H9 (cell line): ENCODE measurements at regions not wholly inside any gene's neighbourhood (a gene's known extent, or its start where the extent isn't known, plus 50 kb on each side); places are given as distances from the start of the nearest gene placed in this dataset.

Experiments used
- DNase-seq: peaks from one replicate; pipeline ENCODE4 v3.0.0-alpha.2; 2017
- H2AFZ ChIP-seq: one replicate; pipeline ENCODE4 v1.6.1; 2013; ENCODE audit warnings: mild to moderate bottlenecking, low read length, control low read depth, moderate library complexity
- H2AK5ac ChIP-seq: 2 replicates; pipeline ENCODE4 v1.6.1; 2013; ENCODE audit warnings: low read length, control low read depth, mixed read lengths; ENCODE audit not compliant: insufficient read length
- H2BK120ac ChIP-seq: one replicate; pipeline ENCODE4 v1.6.1; 2013; ENCODE audit warnings: low read depth, mild to moderate bottlenecking, low read length, control low read depth, inconsistent platforms; ENCODE audit not compliant: poor library complexity, severe bottlenecking
- H2BK12ac ChIP-seq: 2 replicates; pipeline ENCODE4 v1.6.1; 2013; ENCODE audit warnings: low read length, control low read depth, mixed read lengths, low read depth; ENCODE audit not compliant: insufficient read length
- H2BK15ac ChIP-seq: 2 replicates; pipeline ENCODE4 v1.6.1; 2013; ENCODE audit warnings: low read depth, low read length, control low read depth
- H2BK20ac ChIP-seq: one replicate; pipeline ENCODE4 v1.6.1; 2013; ENCODE audit warnings: low read depth, mild to moderate bottlenecking, low read length, control low read depth, inconsistent platforms; ENCODE audit not compliant: poor library complexity, severe bottlenecking
- H2BK5ac ChIP-seq: 2 replicates; pipeline ENCODE4 v1.6.1; 2013; ENCODE audit warnings: low read length, control low read depth, mixed read lengths; ENCODE audit not compliant: insufficient read length
- H3K14ac ChIP-seq: 2 replicates; pipeline ENCODE4 v1.6.1; 2013; ENCODE audit warnings: low read length, control low read depth; ENCODE audit not compliant: insufficient read depth
- H3K18ac ChIP-seq: 2 replicates; pipeline ENCODE4 v1.6.1; 2013; ENCODE audit warnings: low read depth, mild to moderate bottlenecking, mixed read lengths, low read length, control low read depth; ENCODE audit not compliant: insufficient read length
- H3K23ac ChIP-seq: 2 replicates; pipeline ENCODE4 v1.6.1; 2013; ENCODE audit warnings: low read length, control low read depth, mixed read lengths, low read depth; ENCODE audit not compliant: insufficient read length
- H3K23me2 ChIP-seq: 2 replicates; pipeline ENCODE4 v1.6.1; 2013; ENCODE audit warnings: low read depth, mild to moderate bottlenecking, mixed read lengths, low read length, control low read depth; ENCODE audit not compliant: insufficient read length, poor library complexity, severe bottlenecking
- H3K27ac ChIP-seq: 2 replicates; pipeline ENCODE4 v1.5.1; 2013; ENCODE audit warnings: low read length, control low read depth, mixed read lengths, low read depth; ENCODE audit not compliant: insufficient read length
- H3K27me3 ChIP-seq: 2 replicates; pipeline ENCODE4 v1.6.1; 2013; ENCODE audit warnings: low read length, control low read depth, inconsistent platforms; ENCODE audit not compliant: insufficient read depth
- H3K4ac ChIP-seq: 2 replicates; pipeline ENCODE4 v1.6.1; 2013; ENCODE audit warnings: low read depth, mild to moderate bottlenecking, control low read depth, inconsistent platforms, low read length, moderate library complexity
- H3K4me1 ChIP-seq: 2 replicates; pipeline ENCODE4 v1.6.1; 2013; ENCODE audit warnings: low read length, control low read depth, inconsistent platforms; ENCODE audit not compliant: insufficient read depth
- H3K4me2 ChIP-seq: 2 replicates; pipeline ENCODE4 v1.6.1; 2013; ENCODE audit warnings: low read length, control low read depth, mixed read lengths; ENCODE audit not compliant: insufficient read length, insufficient read depth
- H3K56ac ChIP-seq: 2 replicates; pipeline ENCODE4 v1.6.1; 2013; ENCODE audit warnings: low read depth, mild to moderate bottlenecking, mixed read lengths, low read length, control low read depth; ENCODE audit not compliant: insufficient read length
- H3K79me1 ChIP-seq: 2 replicates; pipeline ENCODE4 v1.6.1; 2013; ENCODE audit warnings: low read depth, mild to moderate bottlenecking, moderate library complexity, low read length, control low read depth, inconsistent platforms; ENCODE audit not compliant: insufficient read depth, poor library complexity, severe bottlenecking
- H3K79me2 ChIP-seq: 2 replicates; pipeline ENCODE4 v1.6.1; 2013; ENCODE audit warnings: low read length, control low read depth, inconsistent platforms; ENCODE audit not compliant: insufficient read depth
- H3K9ac ChIP-seq: 2 replicates; pipeline ENCODE4 v1.6.1; 2013; ENCODE audit warnings: low read length, control low read depth, mixed read lengths; ENCODE audit not compliant: insufficient read length; ENCODE audit errors: extremely low read depth
- H3K9me3 ChIP-seq: one replicate; pipeline ENCODE4 v1.6.1; 2013; ENCODE audit warnings: low read depth, low read length, inconsistent platforms; ENCODE audit not compliant: control insufficient read depth
- H3T11ph ChIP-seq: one replicate; pipeline ENCODE4 v1.6.1; 2013; ENCODE audit warnings: mild to moderate bottlenecking, low read length, control low read depth, inconsistent platforms
- H4K20me1 ChIP-seq: one replicate; pipeline ENCODE4 v1.6.1; 2013; ENCODE audit not compliant: control insufficient read depth, insufficient read length, insufficient read depth
- H4K5ac ChIP-seq: 2 replicates; pipeline ENCODE4 v1.6.1; 2013; ENCODE audit warnings: low read depth, mild to moderate bottlenecking, mixed read lengths, low read length, control low read depth; ENCODE audit not compliant: insufficient read length
- H4K8ac ChIP-seq: replicated peaks from 2 replicates; pipeline ENCODE4 v1.6.1; 2013; ENCODE audit warnings: low read length, control low read depth, mixed read lengths, low read depth; ENCODE audit not compliant: insufficient read length
- H4K91ac ChIP-seq: 2 replicates; pipeline ENCODE4 v1.6.1; 2013; ENCODE audit warnings: low read depth, mild to moderate bottlenecking, moderate library complexity, mixed read lengths, low read length, control low read depth; ENCODE audit not compliant: insufficient read length
- H3K27ac Mint-ChIP-seq, 3 experiments: 2 replicates in 2 of 3; 3 replicates in 1 of 3; pipeline ENCODE4 v1.8.0; 2020 to 2021; ENCODE audit warnings: mixed read lengths in 3 of 3, mild to moderate bottlenecking in 1 of 3, moderate library complexity in 1 of 3
- H3K27me3 Mint-ChIP-seq: 2 replicates; pipeline ENCODE4 v1.8.0; 2021; ENCODE audit warnings: low read depth, mild to moderate bottlenecking, moderate library complexity, mixed read lengths
- H3K36me3 Mint-ChIP-seq, 3 experiments: 2 replicates in 2 of 3; 3 replicates in 1 of 3; pipeline ENCODE4 v1.8.0; 2020 to 2021; ENCODE audit warnings: low read depth in 3 of 3, mixed read lengths in 3 of 3; ENCODE audit not compliant: insufficient read depth in 1 of 3
- H3K4me1 Mint-ChIP-seq, 2 experiments: 2 replicates each; pipeline ENCODE4 v1.8.0; 2020; ENCODE audit warnings: mixed read lengths in 2 of 2
- H3K4me3 Mint-ChIP-seq, 2 experiments: 2 replicates in 1 of 2; 3 replicates in 1 of 2; pipeline ENCODE4 v1.8.0; 2020 to 2021; ENCODE audit warnings: mild to moderate bottlenecking in 2 of 2, mixed read lengths in 2 of 2, moderate library complexity in 1 of 2
- H3K9me3 Mint-ChIP-seq, 2 experiments: 2 replicates in 1 of 2; 3 replicates in 1 of 2; pipeline ENCODE4 v1.8.0; 2020; ENCODE audit warnings: mild to moderate bottlenecking in 2 of 2, mixed read lengths in 2 of 2, moderate library complexity in 1 of 2
- WGBS: extraction: QIAGEN DNeasy Blood & Tissue Kit; methylation state at CpG from one replicate; pipeline ENCODE4 v1.1.7; 2013; ENCODE audit warnings: missing lambda C conversion rate, low lambda C conversion rate, mixed read lengths; ENCODE audit not compliant: insufficient read length; ENCODE audit errors: extremely low coverage; 5-methylcytosine and 5-hydroxymethylcytosine counted together
- TF ChIP-seq, protein P1 (sequence below): fragments of 200-600 bp; sonication (generic); conservative IDR thresholded peaks from 3 replicates; pipeline ENCODE4 v1.8.0; 2021; ENCODE audit warnings: antibody characterized with exemption, mild to moderate bottlenecking

DNA sequence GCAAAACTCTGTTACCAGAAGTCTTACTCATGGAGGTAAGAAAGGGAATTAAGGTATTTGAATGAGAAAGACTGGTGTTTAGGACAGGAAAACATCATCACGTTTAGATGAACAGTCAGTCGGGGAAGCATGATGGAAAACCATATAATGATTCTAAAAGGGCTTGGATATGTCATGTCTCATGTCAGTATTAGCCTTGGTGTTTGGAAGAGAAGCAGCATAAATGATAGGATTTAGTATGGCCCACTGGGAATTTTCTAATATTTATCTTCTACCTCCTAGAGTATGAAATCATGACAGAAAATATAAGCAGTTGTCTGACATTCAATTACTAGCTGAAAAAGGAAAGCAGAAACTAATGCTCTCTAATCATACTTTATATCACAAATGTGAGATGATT, 1643.6 kb upstream of the CELF4 start:
- TF ChIP-seq, protein P1, sequence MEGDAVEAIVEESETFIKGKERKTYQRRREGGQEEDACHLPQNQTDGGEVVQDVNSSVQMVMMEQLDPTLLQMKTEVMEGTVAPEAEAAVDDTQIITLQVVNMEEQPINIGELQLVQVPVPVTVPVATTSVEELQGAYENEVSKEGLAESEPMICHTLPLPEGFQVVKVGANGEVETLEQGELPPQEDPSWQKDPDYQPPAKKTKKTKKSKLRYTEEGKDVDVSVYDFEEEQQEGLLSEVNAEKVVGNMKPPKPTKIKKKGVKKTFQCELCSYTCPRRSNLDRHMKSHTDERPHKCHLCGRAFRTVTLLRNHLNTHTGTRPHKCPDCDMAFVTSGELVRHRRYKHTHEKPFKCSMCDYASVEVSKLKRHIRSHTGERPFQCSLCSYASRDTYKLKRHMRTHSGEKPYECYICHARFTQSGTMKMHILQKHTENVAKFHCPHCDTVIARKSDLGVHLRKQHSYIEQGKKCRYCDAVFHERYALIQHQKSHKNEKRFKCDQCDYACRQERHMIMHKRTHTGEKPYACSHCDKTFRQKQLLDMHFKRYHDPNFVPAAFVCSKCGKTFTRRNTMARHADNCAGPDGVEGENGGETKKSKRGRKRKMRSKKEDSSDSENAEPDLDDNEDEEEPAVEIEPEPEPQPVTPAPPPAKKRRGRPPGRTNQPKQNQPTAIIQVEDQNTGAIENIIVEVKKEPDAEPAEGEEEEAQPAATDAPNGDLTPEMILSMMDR, result no peak
- Histone ChIP-seq H3K9ac (no peak overlapping the region), H4K91ac (no peak overlapping the region), H3K79me1 (no peaks in the 10 kb centered on the region), H4K5ac (no peak overlapping the region), H3K4me1 (peaks cover 2% of the 10 kb centered on the region; the same call in 1 of the 2 replicates), H3K4me2 (no peak overlapping the region), H4K20me1 (no peaks in the 10 kb centered on the region), H2AK5ac (no peak overlapping the region), H3K56ac (no peak overlapping the region), H3K18ac (no peak overlapping the region), H3K79me2 (no peaks in the 10 kb centered on the region), H3K4ac (no peak overlapping the region), H2BK15ac (no peak overlapping the region), H3K14ac (no peak overlapping the region), H2BK12ac (no peak overlapping the region), H3K9me3 (no peaks in the 10 kb centered on the region), H2AFZ (no peak overlapping the region), H3K27me3 (no peaks in the 10 kb centered on the region), H4K8ac (no peak overlapping the region), H3K23me2 (no peaks in the 10 kb centered on the region), H3K27ac (no peak overlapping the region), H2BK120ac (no peak overlapping the region), H3K23ac (no peak overlapping the region), H3T11ph (no peak overlapping the region), H2BK20ac (no peak overlapping the region), H2BK5ac (no peak overlapping the region)
- Mint-ChIP-seq H3K4me1 (peaks cover 0 to 4% of the 10 kb centered on the region in 2 experiments; a peak in 2 of 4 replicates), H3K4me3 (no peak overlapping the region), H3K27ac (no peak overlapping the region; a peak in 1 of 7 replicates), H3K27me3 (no peaks in the 10 kb centered on the region), H3K36me3 (peaks cover 11 to 19% (median 13%) of the 10 kb centered on the region in 3 experiments; a peak in 6 of 7 replicates), H3K9me3 (peaks cover 11 to 19% of the 10 kb centered on the region in 2 experiments)
- DNase-seq, result no peak
- no CpG with 5 or more reads among the region's 2 CpGs for WGBS
